M059J (cell line): ENCODE measurements at regions not wholly inside any gene's neighbourhood (a gene's known extent, or its start where the extent isn't known, plus 50 kb on each side); places are given as distances from the start of the nearest gene placed in this dataset.
A peak's percentile ranks its signal among the peaks of the same experiment; 100 is the strongest.
"Not testable (repeated sequence)": the region's sequence is repeated elsewhere in the genome, so short reads cannot be mapped to it uniquely, and the experiment has no call there.

Experiments used
- DNase-seq: peaks from one replicate; pipeline ENCODE4 v3.0.0-alpha.2; 2012; ENCODE audit warnings: low read depth

- DNase-seq = no peak
These were observed 343.4 kb downstream of the LRRIQ3 start for GRCh38 chr1:73854527-73854926.

- no peak for DNase-seq
These were observed 355.5 kb downstream of the LRRIQ3 start for GRCh38 chr1:73842436-73842835.

GRCh38 chr1:73839922-73840321 is 358.1 kb downstream of the LRRIQ3 start:
- peak; percentile 5 for DNase-seq

- no peak for DNase-seq
These were observed 365.4 kb downstream of the LRRIQ3 start for GRCh38 chr1:73832276-73833181.

GRCh38 chr1:73827283-73827682 is 370.7 kb downstream of the LRRIQ3 start:
- not testable (repeated sequence) for DNase-seq

GRCh38 chr1:73824065-73824464 is 373.9 kb downstream of the LRRIQ3 start:
- no peak for DNase-seq

GRCh38 chr1:73821520-73821919 is 376.5 kb downstream of the LRRIQ3 start:
- DNase-seq = no peak

GRCh38 chr1:73820843-73821242 is 377.1 kb downstream of the LRRIQ3 start:
- DNase-seq = no peak

- no peak for DNase-seq
These were observed 384.3 kb downstream of the LRRIQ3 start for GRCh38 chr1:73813716-73814115.

GRCh38 chr1:73813236-73813635 is 384.7 kb downstream of the LRRIQ3 start:
- DNase-seq = no peak

- DNase-seq = no peak
These were observed 386.2 kb downstream of the LRRIQ3 start for GRCh38 chr1:73811798-73812197.

GRCh38 chr1:73804935-73805334 is 393.0 kb downstream of the LRRIQ3 start:
- no peak for DNase-seq

- no peak for DNase-seq
These were observed 394.6 kb downstream of the LRRIQ3 start for GRCh38 chr1:73803380-73803779.

GRCh38 chr1:73801912-73802429 is 396.0 kb downstream of the LRRIQ3 start:
- no peak for DNase-seq

GRCh38 chr1:73800376-73800775 is 397.6 kb downstream of the LRRIQ3 start:
- DNase-seq = no peak

GRCh38 chr1:73789965-73790364 is 408.0 kb downstream of the LRRIQ3 start:
- DNase-seq = no peak

- DNase-seq = no peak
These were observed 413.9 kb downstream of the LRRIQ3 start for GRCh38 chr1:73784026-73784425.

GRCh38 chr1:73783352-73783751 is 414.6 kb downstream of the LRRIQ3 start:
- DNase-seq = no peak

GRCh38 chr1:73782901-73783300 is 415.1 kb downstream of the LRRIQ3 start:
- DNase-seq = no peak

- DNase-seq = no peak
These were observed 416.7 kb downstream of the LRRIQ3 start for GRCh38 chr1:73781251-73781650.

- DNase-seq = no peak
These were observed 419.5 kb downstream of the LRRIQ3 start for GRCh38 chr1:73778471-73778870.

GRCh38 chr1:73775896-73776295 is 422.1 kb downstream of the LRRIQ3 start:
- DNase-seq = no peak

GRCh38 chr1:73772941-73773340 is 425.0 kb downstream of the LRRIQ3 start:
- no peak for DNase-seq

- DNase-seq = no peak
These were observed 426.6 kb downstream of the LRRIQ3 start for GRCh38 chr1:73771396-73771795.
